Fibroblast of lung (primary cell): ENCODE measurements at regions not wholly inside any gene's neighbourhood (a gene's known extent, or its start where the extent isn't known, plus 50 kb on each side); places are given as distances from the start of the nearest gene placed in this dataset.

Experiments used
- EZH2 ChIP-seq: IDR thresholded peaks from 2 replicates; pipeline ENCODE4 v1.5.1; 2012; ENCODE audit warnings: low read length, control low read depth, mild to moderate bottlenecking; ENCODE audit errors: missing control alignments
- TF ChIP-seq, protein P1 (sequence below), 2 donors: IDR thresholded peaks in 1 of 2; conservative IDR thresholded peaks in 1 of 2; 1 replicate in 1 of 2; 2 replicates in 1 of 2; pipeline ENCODE4 v1.5.1; 2011 to 2012; ENCODE audit warnings: low read length in 2 of 2, control low read depth in 1 of 2, inconsistent platforms in 1 of 2, low read depth in 1 of 2, mild to moderate bottlenecking in 1 of 2

DNA sequence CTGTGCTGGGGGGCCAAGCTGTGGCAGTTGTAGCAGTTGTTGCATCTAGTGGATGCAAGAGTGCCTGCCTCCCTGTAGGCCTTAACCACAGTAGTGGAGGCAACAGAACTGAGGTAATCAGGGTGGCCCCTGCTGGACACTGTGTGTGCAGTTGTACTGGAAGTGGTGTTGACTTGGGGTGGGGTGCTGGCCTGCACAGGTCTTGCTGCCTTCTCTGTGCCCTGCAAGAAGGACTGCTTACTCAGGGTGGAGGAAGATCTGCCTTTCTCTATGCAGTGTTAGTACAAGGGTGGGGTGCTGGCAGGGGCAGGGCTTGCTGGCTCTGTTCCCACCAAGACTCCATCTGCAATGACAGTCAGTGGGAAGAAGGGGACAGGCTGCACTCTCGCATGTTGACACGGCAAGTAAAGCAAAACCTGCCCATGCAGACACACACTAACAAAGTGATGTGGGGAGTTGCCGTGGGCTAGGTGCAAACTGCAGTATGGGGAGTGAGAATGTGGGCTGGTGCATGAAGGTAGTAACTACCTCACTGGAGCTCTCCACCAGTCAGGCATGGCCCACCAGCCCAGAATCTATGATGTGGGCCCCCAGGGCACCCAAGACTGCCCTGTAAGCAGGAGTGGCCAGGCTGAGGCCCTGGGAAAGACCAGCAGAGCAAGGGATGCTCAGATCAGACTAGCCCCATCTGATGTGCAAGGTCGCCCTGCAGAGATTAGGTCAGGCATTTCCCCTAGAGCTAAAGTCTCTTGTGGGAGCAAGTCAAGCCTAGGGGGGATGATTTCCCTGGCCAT lies 594.9 kb downstream of the TECRL start:
- TF ChIP-seq, protein P1, sequence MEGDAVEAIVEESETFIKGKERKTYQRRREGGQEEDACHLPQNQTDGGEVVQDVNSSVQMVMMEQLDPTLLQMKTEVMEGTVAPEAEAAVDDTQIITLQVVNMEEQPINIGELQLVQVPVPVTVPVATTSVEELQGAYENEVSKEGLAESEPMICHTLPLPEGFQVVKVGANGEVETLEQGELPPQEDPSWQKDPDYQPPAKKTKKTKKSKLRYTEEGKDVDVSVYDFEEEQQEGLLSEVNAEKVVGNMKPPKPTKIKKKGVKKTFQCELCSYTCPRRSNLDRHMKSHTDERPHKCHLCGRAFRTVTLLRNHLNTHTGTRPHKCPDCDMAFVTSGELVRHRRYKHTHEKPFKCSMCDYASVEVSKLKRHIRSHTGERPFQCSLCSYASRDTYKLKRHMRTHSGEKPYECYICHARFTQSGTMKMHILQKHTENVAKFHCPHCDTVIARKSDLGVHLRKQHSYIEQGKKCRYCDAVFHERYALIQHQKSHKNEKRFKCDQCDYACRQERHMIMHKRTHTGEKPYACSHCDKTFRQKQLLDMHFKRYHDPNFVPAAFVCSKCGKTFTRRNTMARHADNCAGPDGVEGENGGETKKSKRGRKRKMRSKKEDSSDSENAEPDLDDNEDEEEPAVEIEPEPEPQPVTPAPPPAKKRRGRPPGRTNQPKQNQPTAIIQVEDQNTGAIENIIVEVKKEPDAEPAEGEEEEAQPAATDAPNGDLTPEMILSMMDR (conservative IDR thresholded peaks at IDR 0.05 in 1 of 2, IDR thresholded peaks at IDR 0.05 in 1 of 2; ENCODE audit: low read depth in 1 of 2, low read length in 2 of 2), result no peak
- TF ChIP-seq EZH2, result no peak
